ENCODE measurements at regions not wholly inside any gene's neighbourhood (a gene's known extent, or its start where the extent isn't known, plus 50 kb on each side); places are given as distances from the start of the nearest gene placed in this dataset.

- WGBS, 5 donors: 50 to 74% (median 59%) methylated on average over 3 of the region's 3 CpGs
- no peak overlapping the region for H3K27ac ChIP-seq
Measured at GRCh38 chr14:22159099-22159498, 429.9 kb downstream of the DAD1 start.

GRCh38 chr14:22158560-22158959 lies 430.5 kb downstream of the DAD1 start:
- Histone ChIP-seq H3K4me3 (no peak overlapping the region), H3K4me1 (no peaks in the 10 kb centered on the region), H3K27ac (no peak overlapping the region), H3K27me3 (no peaks in the 10 kb centered on the region), H3K9me3 (no peaks in the 10 kb centered on the region), H3K36me3 (no peaks in the 10 kb centered on the region)
- intact Hi-C loops (cut with DNase I; ENCODE audit: low total_unique reads): no loop called here
- DNase-seq: no peak
- 78 to 96% (median 91%) methylated on average over 1 of the region's 1 CpG for WGBS, 5 donors
- TF ChIP-seq POLR2A (IDR thresholded peaks at IDR 0.05): no peak
- no peak for TF ChIP-seq EP300 (IDR thresholded peaks at IDR 0.05)
- no peak for TF ChIP-seq CTCF (IDR thresholded peaks at IDR 0.05)
- no peak for TF ChIP-seq POLR2AphosphoS5 (IDR thresholded peaks at IDR 0.05)

More at GRCh38 chr14:22159099-22159498, 429.9 kb downstream of the DAD1 start:
- TF ChIP-seq POLR2AphosphoS5 (IDR thresholded peaks at IDR 0.05): no peak
- no peak for TF ChIP-seq POLR2A (IDR thresholded peaks at IDR 0.05)
- TF ChIP-seq CTCF (IDR thresholded peaks at IDR 0.05): no peak
- no peak for TF ChIP-seq EP300 (IDR thresholded peaks at IDR 0.05)
- Histone ChIP-seq H3K4me1 (no peaks in the 10 kb centered on the region), H3K36me3 (no peaks in the 10 kb centered on the region), H3K4me3 (no peak overlapping the region), H3K27me3 (no peaks in the 10 kb centered on the region), H3K9me3 (no peaks in the 10 kb centered on the region)
- no peak for DNase-seq
- intact Hi-C loops (cut with DNase I; ENCODE audit: low total_unique reads): no loop called here

DNA sequence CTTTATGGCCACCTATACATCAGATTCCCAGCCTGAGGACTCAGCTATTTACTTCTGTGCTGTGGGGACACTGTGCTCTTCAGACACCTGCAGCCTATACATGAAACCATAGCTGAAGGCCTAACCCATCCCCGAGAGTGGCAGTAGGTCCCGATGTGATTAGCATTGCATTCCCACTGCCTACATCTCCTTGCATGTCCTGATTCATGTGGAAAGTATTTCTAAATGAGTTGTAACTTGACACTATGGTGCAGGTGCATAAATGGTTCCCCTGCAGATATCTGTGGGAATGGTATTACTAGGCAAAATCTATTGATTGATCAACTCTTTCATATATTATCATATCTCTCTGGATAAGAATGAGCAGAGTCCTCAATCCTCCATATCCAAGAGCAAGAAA lies 433.5 kb downstream of the DAD1 start:
- 68 to 83% (median 76%) methylated on average over 2 of the region's 2 CpGs for WGBS, 5 donors
- H3K27me3 ChIP-seq: peaks cover 0 to 2% (median 0%) of the 10 kb centered on the region in 3 donors
- no peak overlapping the region for H3K4me3 ChIP-seq
- no peaks in the 10 kb centered on the region for H3K36me3 ChIP-seq
- no peak overlapping the region for H3K27ac ChIP-seq
- intact Hi-C loops (cut with DNase I; ENCODE audit: low total_unique reads): no loop called here
- H3K9me3 ChIP-seq: peaks cover 0 to 11% (median 3%) of the 10 kb centered on the region in 4 donors
- no peak for TF ChIP-seq CTCF (IDR thresholded peaks at IDR 0.05)
- TF ChIP-seq POLR2A (IDR thresholded peaks at IDR 0.05): no peak
- no peak for TF ChIP-seq POLR2AphosphoS5 (IDR thresholded peaks at IDR 0.05)
- no peak for TF ChIP-seq EP300 (IDR thresholded peaks at IDR 0.05)
- DNase-seq: no peak
- H3K4me1 ChIP-seq: no peaks in the 10 kb centered on the region

DNA sequence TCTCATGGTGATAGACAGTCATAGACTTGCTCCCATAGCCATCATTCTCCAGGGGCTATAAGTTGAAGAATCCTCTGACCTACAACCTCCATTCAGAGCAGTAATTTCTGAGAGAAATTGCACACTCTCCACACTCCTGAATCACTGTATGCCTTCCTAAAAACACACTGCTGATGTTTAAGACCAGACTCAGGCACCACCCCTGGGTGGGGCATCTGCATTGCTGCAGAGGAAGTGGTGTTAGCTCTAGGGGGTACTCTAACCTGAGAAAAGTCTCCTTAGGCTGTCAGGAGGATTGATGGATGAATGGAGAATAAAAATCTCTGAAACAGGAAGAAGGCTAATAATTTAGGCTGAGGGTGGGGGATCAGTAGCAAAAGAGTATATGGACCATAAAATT lies 436.1 kb downstream of the DAD1 start:
- H3K4me1 ChIP-seq: no peaks in the 10 kb centered on the region
- no peak overlapping the region for H3K27ac ChIP-seq
- intact Hi-C loops (cut with DNase I; ENCODE audit: low total_unique reads): no loop called here
- no peak overlapping the region for H3K4me3 ChIP-seq
- TF ChIP-seq POLR2A (IDR thresholded peaks at IDR 0.05) (no peak), CTCF (IDR thresholded peaks at IDR 0.05) (no peak), POLR2AphosphoS5 (IDR thresholded peaks at IDR 0.05) (no peak), EP300 (IDR thresholded peaks at IDR 0.05) (no peak)
- peaks cover 0 to 2% (median 0%) of the 10 kb centered on the region in 3 donors for H3K27me3 ChIP-seq
- H3K9me3 ChIP-seq: peaks cover 0 to 11% (median 3%) of the 10 kb centered on the region in 4 donors
- DNase-seq: no peak
- no peaks in the 10 kb centered on the region for H3K36me3 ChIP-seq
